ENCODE measurements at regions not wholly inside any gene's neighbourhood (a gene's known extent, or its start where the extent isn't known, plus 50 kb on each side); places are given as distances from the start of the nearest gene placed in this dataset.

DNA sequence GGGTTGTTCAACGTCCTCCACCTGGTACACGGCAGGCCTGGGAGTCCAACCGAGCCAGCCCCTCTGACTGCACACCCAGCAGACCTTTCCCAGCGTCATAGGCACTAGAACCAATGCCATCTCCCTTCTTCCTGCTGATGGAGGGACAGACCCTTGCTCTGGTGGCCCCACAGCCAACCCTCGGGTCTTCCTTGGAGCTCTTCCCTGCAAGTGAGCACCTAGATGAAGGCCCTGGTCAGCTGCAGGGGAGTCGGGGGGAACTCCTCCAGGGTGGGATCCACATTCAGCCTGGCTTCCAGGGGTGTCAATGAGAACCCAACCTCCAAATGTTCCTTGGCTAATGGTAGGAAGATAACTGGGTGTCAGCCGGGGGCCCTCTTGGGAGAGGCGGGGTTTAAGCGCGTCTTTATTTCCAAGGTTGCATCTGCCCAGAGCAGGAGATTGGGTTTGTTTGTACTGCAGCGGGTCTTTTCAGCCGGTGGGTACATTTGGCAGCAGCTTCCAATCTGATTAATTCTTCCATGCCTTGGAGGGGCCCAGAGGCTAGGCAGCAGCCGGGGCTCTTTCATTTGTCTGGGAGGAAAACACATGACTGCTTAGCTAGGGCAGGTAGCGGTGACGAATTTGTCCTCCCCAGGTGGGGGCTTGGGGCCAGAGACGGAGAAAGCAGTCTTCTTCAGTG lies 56.0 kb upstream of the SHISAL1 start:
- DNase-seq = no peak
- Histone ChIP-seq H3K4me1 (peaks cover 0 to 12% of the 10 kb centered on the region in 2 donors), H3K27ac (no peak overlapping the region), H3K27me3 (no peaks in the 10 kb centered on the region), H3K9me3 (no peaks in the 10 kb centered on the region), H3K4me3 (replicated peaks in 1 of 3) (no peak overlapping the region), H3K36me3 (no peaks in the 10 kb centered on the region)
- intact Hi-C loops (cut with DNase I) = loop anchor here (10.0 kb wide), 1 partner anchor 126 kb away; the partner anchor contains the start of gene RTL6
- 86 to 87% methylated on average over 15 to 16 of the region's 16 CpGs for WGBS, 2 donors
- no peak for TF ChIP-seq POLR2A (IDR thresholded peaks at IDR 0.05)
- TF ChIP-seq, protein P1, sequence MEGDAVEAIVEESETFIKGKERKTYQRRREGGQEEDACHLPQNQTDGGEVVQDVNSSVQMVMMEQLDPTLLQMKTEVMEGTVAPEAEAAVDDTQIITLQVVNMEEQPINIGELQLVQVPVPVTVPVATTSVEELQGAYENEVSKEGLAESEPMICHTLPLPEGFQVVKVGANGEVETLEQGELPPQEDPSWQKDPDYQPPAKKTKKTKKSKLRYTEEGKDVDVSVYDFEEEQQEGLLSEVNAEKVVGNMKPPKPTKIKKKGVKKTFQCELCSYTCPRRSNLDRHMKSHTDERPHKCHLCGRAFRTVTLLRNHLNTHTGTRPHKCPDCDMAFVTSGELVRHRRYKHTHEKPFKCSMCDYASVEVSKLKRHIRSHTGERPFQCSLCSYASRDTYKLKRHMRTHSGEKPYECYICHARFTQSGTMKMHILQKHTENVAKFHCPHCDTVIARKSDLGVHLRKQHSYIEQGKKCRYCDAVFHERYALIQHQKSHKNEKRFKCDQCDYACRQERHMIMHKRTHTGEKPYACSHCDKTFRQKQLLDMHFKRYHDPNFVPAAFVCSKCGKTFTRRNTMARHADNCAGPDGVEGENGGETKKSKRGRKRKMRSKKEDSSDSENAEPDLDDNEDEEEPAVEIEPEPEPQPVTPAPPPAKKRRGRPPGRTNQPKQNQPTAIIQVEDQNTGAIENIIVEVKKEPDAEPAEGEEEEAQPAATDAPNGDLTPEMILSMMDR (IDR thresholded peaks at IDR 0.05) = no peak

DNA sequence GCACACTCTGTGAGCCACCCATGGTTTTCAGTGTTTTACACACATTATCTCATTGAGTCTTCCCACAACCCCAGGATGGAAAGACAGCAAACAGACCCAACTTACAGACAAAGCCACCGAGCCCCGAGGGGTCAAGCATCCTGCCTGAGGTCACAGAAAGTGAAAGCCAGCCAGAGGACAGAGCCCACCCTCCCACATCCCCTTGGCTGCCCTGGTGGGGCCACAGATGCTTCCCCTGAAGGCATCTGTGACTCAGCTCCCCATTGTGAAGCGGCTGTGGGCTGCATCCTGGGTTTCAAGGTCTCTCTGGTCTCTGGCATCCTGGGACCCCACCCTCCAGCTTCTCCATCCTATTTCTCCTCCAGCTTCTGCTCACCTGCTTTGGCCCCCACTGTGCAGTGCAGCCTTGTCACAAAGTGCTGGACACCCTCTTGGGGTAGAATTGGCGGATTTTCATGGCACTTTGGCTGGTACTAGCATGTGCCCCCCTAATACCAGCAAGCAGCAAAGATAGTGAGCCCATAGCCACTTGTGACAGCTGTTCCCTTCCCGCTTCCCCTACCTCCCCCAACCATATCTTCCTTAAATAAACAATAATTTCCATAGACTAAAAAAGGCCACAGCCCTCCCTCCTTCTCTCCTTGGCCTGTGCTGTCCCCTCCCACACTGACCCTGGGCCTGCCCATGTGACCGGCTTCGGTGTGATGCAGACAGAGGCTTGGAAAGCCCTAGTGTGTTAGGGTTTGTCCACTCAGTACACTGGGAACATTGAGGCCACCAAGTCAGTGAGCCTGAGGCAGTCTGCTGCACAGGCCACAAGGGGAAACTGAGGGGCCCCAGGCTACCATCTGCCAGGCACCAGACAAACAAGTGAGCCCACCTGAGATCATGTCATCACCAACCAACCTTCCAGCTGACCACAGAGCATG lies 53.9 kb upstream of the SHISAL1 start:
- Histone ChIP-seq H3K4me3 (replicated peaks in 1 of 3) (no peak overlapping the region), H3K27me3 (no peaks in the 10 kb centered on the region), H3K4me1 (peaks cover 0 to 30% of the 10 kb centered on the region in 2 donors), H3K9me3 (no peaks in the 10 kb centered on the region), H3K36me3 (no peaks in the 10 kb centered on the region), H3K27ac (no peak overlapping the region)
- 79 to 84% methylated on average over 7 of the region's 7 CpGs for whole genome bisulfite sequencing, 2 donors
- TF ChIP-seq, protein P1 (IDR thresholded peaks at IDR 0.05) = no peak
- TF ChIP-seq POLR2A (IDR thresholded peaks at IDR 0.05) = no peak
- DNase-seq = no peak
- intact Hi-C loops (cut with DNase I) = loop anchor here (10.0 kb wide), 1 partner anchor 128 kb away; the partner anchor contains the start of gene RTL6

DNA sequence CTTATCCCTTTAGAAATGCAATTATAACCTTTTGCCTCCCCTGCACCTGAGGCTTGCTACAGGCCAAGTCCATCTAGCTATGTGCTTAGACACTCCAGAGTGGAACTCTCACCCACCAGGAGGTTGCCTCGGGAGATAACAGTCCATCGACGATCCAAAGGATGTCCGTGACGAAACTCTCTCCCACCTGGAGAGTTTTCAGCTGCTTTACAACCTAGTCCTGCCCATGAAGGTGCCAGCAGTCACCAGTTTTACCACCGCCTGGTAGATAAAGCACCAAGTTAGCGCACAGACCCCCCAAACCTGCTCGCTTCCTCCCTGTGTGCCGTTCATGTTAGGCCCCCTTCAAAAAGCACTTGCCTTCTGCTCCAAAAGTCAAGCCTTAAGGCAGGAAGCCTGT lies 53.1 kb upstream of the SHISAL1 start:
- no peaks in the 10 kb centered on the region for H3K9me3 ChIP-seq
- no peak overlapping the region for H3K27ac ChIP-seq
- TF ChIP-seq, protein P1 (IDR thresholded peaks at IDR 0.05) = no peak
- no peak for TF ChIP-seq POLR2A (IDR thresholded peaks at IDR 0.05)
- no peak overlapping the region for H3K4me3 ChIP-seq (replicated peaks in 1 of 3)
- H3K4me1 ChIP-seq = peaks cover 0 to 32% of the 10 kb centered on the region in 2 donors
- intact Hi-C loops (cut with DNase I) = loop anchor here (10.0 kb wide), 1 partner anchor 129 kb away; the partner anchor contains the start of gene RTL6
- no peaks in the 10 kb centered on the region for H3K36me3 ChIP-seq
- H3K27me3 ChIP-seq = no peaks in the 10 kb centered on the region
- no peak for DNase-seq
- WGBS, 2 donors = 76 to 78% methylated on average over 9 of the region's 9 CpGs

DNA sequence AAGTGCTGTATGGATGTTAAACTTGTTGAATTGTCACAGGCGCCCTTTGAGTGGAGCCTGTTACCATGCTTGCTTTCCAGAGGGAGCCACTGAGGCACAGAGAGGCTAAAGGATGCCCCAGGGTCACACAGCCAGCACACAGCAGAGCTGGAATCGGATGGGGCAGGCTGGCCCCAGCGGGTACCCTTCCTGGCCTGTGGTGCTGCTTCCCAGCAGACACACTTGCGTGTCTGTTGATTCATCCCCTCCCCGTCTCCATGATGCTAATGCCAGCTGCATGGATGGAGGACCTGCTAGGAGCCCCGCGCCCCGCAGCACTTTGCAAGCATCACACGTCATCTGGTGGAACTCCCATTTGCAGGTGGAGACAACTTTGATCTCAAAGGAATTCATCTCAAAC lies 52.4 kb upstream of the SHISAL1 start:
- H3K27me3 ChIP-seq = no peaks in the 10 kb centered on the region
- no peak overlapping the region for H3K27ac ChIP-seq
- 88 to 89% methylated on average over 9 of the region's 9 CpGs for WGBS, 2 donors
- DNase-seq = no peak
- H3K36me3 ChIP-seq = no peaks in the 10 kb centered on the region
- H3K4me1 ChIP-seq = peaks cover 0 to 38% of the 10 kb centered on the region in 2 donors
- H3K4me3 ChIP-seq (replicated peaks in 1 of 3) = no peak overlapping the region
- TF ChIP-seq, protein P1 (IDR thresholded peaks at IDR 0.05) = no peak
- TF ChIP-seq POLR2A (IDR thresholded peaks at IDR 0.05) = no peak
- no peaks in the 10 kb centered on the region for H3K9me3 ChIP-seq
- intact Hi-C loops (cut with DNase I) = loop anchor here (10.0 kb wide), 1 partner anchor 130 kb away; the partner anchor contains the start of gene RTL6
